ENCODE measurements at regions not wholly inside any gene's neighbourhood (a gene's known extent, or its start where the extent isn't known, plus 50 kb on each side); places are given as distances from the start of the nearest gene placed in this dataset.
A peak's percentile ranks its signal among the peaks of the same experiment; 100 is the strongest.
"Not testable (repeated sequence)": the region's sequence is repeated elsewhere in the genome, so short reads cannot be mapped to it uniquely, and the experiment has no call there.

GRCh38 chr9:110020216-110020615, 187.7 kb downstream of the C9orf152 start:
- H3K27ac ChIP-seq (ENCODE audit: low read depth, low read length, severe bottlenecking); H3K4me3 ChIP-seq (ENCODE audit: extremely low read depth, insufficient read depth, low read length, poor library complexity, severe bottlenecking); H3K9me3 ChIP-seq (ENCODE audit: control insufficient read depth, low read length); H3K4me1 ChIP-seq (ENCODE audit: control insufficient read depth, insufficient read depth, low read length, poor library complexity, severe bottlenecking); H3K36me3 ChIP-seq (ENCODE audit: control insufficient read depth, insufficient read depth, low read length): not testable (repeated sequence)
- WGBS, 2 experiments (ENCODE audit: insufficient coverage in 2 of 2) = 92 to 100% methylated on average over 1 to 2 of the region's 4 CpGs

- no peaks in the 10 kb centered on the region for H3K9me3 ChIP-seq (ENCODE audit: control insufficient read depth, low read length)
- no peaks in the 10 kb centered on the region for H3K36me3 ChIP-seq (ENCODE audit: control insufficient read depth, insufficient read depth, low read length)
- no peak overlapping the region for H3K27ac ChIP-seq (ENCODE audit: low read depth, low read length, severe bottlenecking)
- 60% methylated on average over 1 of the region's 2 CpGs; no CpG with 5 or more reads in 1 of the 2 experiments for WGBS, 2 experiments (ENCODE audit: insufficient coverage in 2 of 2)
- no peaks in the 10 kb centered on the region for H3K4me1 ChIP-seq (ENCODE audit: control insufficient read depth, insufficient read depth, low read length, poor library complexity, severe bottlenecking)
- no peak overlapping the region for H3K4me3 ChIP-seq (ENCODE audit: extremely low read depth, insufficient read depth, low read length, poor library complexity, severe bottlenecking)
Measured at GRCh38 chr9:110021891-110022290, 186.1 kb downstream of the C9orf152 start.

GRCh38 chr9:110023221-110023620, 184.7 kb downstream of the C9orf152 start:
- H3K36me3 ChIP-seq (ENCODE audit: control insufficient read depth, insufficient read depth, low read length); H3K4me3 ChIP-seq (ENCODE audit: extremely low read depth, insufficient read depth, low read length, poor library complexity, severe bottlenecking); H3K27ac ChIP-seq (ENCODE audit: low read depth, low read length, severe bottlenecking); H3K4me1 ChIP-seq (ENCODE audit: control insufficient read depth, insufficient read depth, low read length, poor library complexity, severe bottlenecking); H3K9me3 ChIP-seq (ENCODE audit: control insufficient read depth, low read length): not testable (repeated sequence)
- 97 to 100% methylated on average over 3 of the region's 8 CpGs for WGBS, 2 experiments (ENCODE audit: insufficient coverage in 2 of 2)

- WGBS, 2 experiments (ENCODE audit: insufficient coverage in 2 of 2) = 75 to 77% methylated on average over 1 to 2 of the region's 4 CpGs
- Histone ChIP-seq H3K36me3 (ENCODE audit: control insufficient read depth, insufficient read depth, low read length) (no peaks in the 10 kb centered on the region), H3K4me1 (ENCODE audit: control insufficient read depth, insufficient read depth, low read length, poor library complexity, severe bottlenecking) (peaks cover 29% of the 10 kb centered on the region), H3K9me3 (ENCODE audit: control insufficient read depth, low read length) (no peaks in the 10 kb centered on the region), H3K4me3 (ENCODE audit: extremely low read depth, insufficient read depth, low read length, poor library complexity, severe bottlenecking) (no peak overlapping the region), H3K27ac (ENCODE audit: low read depth, low read length, severe bottlenecking) (no peak overlapping the region)
Measured at GRCh38 chr9:110025551-110026170, 182.3 kb downstream of the C9orf152 start.

DNA sequence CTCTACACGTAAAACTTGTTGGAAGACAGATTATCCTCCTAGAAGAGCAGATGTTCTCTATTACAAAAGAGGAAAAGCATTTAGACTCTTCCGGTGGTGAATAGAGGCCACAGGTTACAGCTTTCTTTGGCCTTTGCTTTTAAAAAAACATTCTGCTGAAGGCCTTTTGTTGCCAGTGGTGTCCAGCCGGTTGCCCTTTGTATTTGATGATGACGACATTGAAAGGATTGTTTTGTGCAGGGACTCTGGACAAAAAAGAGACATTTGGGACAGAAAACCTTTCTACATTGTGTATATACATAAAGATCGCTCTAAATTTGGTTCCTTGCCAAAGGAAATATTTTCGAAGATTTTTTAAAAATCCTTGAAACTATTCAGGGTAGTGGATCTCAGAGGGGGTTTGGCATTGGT, 180.3 kb downstream of the C9orf152 start:
- Histone ChIP-seq H3K36me3 (ENCODE audit: control insufficient read depth, insufficient read depth, low read length) (no peaks in the 10 kb centered on the region), H3K4me3 (ENCODE audit: extremely low read depth, insufficient read depth, low read length, poor library complexity, severe bottlenecking) (no peak overlapping the region), H3K4me1 (ENCODE audit: control insufficient read depth, insufficient read depth, low read length, poor library complexity, severe bottlenecking) (peaks cover 39% of the 10 kb centered on the region), H3K27ac (ENCODE audit: low read depth, low read length, severe bottlenecking) (peak overlapping the region; percentile 32), H3K9me3 (ENCODE audit: control insufficient read depth, low read length) (no peaks in the 10 kb centered on the region)
- WGBS, 2 experiments (ENCODE audit: insufficient coverage in 2 of 2) = 37 to 80% methylated on average over 1 to 2 of the region's 6 CpGs

DNA sequence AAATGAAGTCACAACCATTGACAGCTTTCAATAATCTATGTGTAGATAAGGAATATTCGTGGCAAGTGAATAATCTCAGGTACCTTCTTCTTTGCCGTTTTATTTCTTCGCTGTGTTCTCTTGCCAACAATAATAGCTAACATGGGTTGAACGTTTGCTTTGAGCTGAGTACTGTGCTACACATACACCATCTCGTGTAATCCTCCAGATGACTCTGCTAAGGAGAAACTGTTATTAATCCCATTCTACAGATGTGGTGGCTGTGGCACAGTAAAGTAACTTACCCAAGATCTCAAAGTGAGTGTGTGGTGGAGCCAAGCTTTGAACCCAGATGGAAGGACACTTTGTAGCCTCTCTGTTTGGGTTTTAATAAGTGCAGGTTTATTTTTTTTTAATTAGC, 179.7 kb downstream of the C9orf152 start:
- H3K36me3 ChIP-seq (ENCODE audit: control insufficient read depth, insufficient read depth, low read length) = no peaks in the 10 kb centered on the region
- peak overlapping the region; percentile 32 for H3K27ac ChIP-seq (ENCODE audit: low read depth, low read length, severe bottlenecking)
- H3K4me3 ChIP-seq (ENCODE audit: extremely low read depth, insufficient read depth, low read length, poor library complexity, severe bottlenecking) = no peak overlapping the region
- H3K4me1 ChIP-seq (ENCODE audit: control insufficient read depth, insufficient read depth, low read length, poor library complexity, severe bottlenecking) = peaks cover 39% of the 10 kb centered on the region
- H3K9me3 ChIP-seq (ENCODE audit: control insufficient read depth, low read length) = no peaks in the 10 kb centered on the region
- WGBS, 2 experiments (ENCODE audit: insufficient coverage in 2 of 2) = 85 to 95% methylated on average over 3 to 4 of the region's 5 CpGs

DNA sequence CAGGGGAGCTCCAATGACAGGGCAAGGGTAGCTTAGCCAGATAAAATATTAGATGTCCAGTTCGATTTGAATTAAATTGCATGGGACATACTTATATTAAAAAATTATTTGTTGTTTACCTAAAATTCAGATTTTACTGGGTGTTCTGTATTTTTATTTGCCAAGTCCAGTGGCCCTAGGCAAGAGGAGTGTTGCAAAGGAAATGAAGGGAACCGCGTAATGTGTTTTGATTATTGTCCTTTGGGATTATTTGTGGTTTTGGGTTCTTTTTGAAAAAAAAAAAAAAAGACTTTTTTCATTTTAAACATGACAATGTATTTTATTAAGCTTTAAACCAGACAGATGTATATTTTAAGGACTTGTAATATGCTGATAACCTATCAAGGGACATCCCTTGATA, 179.3 kb downstream of the C9orf152 start:
- Histone ChIP-seq H3K9me3 (ENCODE audit: control insufficient read depth, low read length) (no peaks in the 10 kb centered on the region), H3K36me3 (ENCODE audit: control insufficient read depth, insufficient read depth, low read length) (no peaks in the 10 kb centered on the region), H3K4me1 (ENCODE audit: control insufficient read depth, insufficient read depth, low read length, poor library complexity, severe bottlenecking) (peaks cover 39% of the 10 kb centered on the region), H3K4me3 (ENCODE audit: extremely low read depth, insufficient read depth, low read length, poor library complexity, severe bottlenecking) (no peak overlapping the region), H3K27ac (ENCODE audit: low read depth, low read length, severe bottlenecking) (peak overlapping the region; percentile 54)
- WGBS, 2 experiments (ENCODE audit: insufficient coverage in 2 of 2) = 100% methylated on average over 2 of the region's 3 CpGs; no CpG with 5 or more reads in 1 of the 2 experiments

GRCh38 chr9:110029429-110029955, 178.5 kb downstream of the C9orf152 start:
- peak overlapping the region; percentile 54 for H3K27ac ChIP-seq (ENCODE audit: low read depth, low read length, severe bottlenecking)
- peaks cover 39% of the 10 kb centered on the region for H3K4me1 ChIP-seq (ENCODE audit: control insufficient read depth, insufficient read depth, low read length, poor library complexity, severe bottlenecking)

GRCh38 chr9:110029956-110030480, 177.9 kb downstream of the C9orf152 start:
- H3K4me1 ChIP-seq (ENCODE audit: control insufficient read depth, insufficient read depth, low read length, poor library complexity, severe bottlenecking) = peaks cover 39% of the 10 kb centered on the region
- no peaks in the 10 kb centered on the region for H3K36me3 ChIP-seq (ENCODE audit: control insufficient read depth, insufficient read depth, low read length)
- H3K4me3 ChIP-seq (ENCODE audit: extremely low read depth, insufficient read depth, low read length, poor library complexity, severe bottlenecking) = no peak overlapping the region
- 83 to 100% methylated on average over 2 of the region's 4 CpGs for WGBS, 2 experiments (ENCODE audit: insufficient coverage in 2 of 2)
- no peaks in the 10 kb centered on the region for H3K9me3 ChIP-seq (ENCODE audit: control insufficient read depth, low read length)
- H3K27ac ChIP-seq (ENCODE audit: low read depth, low read length, severe bottlenecking) = peak overlapping the region; percentile 54

More at GRCh38 chr9:110029429-110029955, 178.5 kb downstream of the C9orf152 start:
- Histone ChIP-seq H3K36me3 (ENCODE audit: control insufficient read depth, insufficient read depth, low read length) (no peaks in the 10 kb centered on the region), H3K4me3 (ENCODE audit: extremely low read depth, insufficient read depth, low read length, poor library complexity, severe bottlenecking) (no peak overlapping the region), H3K9me3 (ENCODE audit: control insufficient read depth, low read length) (no peaks in the 10 kb centered on the region)
- WGBS, 2 experiments (ENCODE audit: insufficient coverage in 2 of 2) = 89 to 94% methylated on average over 3 of the region's 4 CpGs

DNA sequence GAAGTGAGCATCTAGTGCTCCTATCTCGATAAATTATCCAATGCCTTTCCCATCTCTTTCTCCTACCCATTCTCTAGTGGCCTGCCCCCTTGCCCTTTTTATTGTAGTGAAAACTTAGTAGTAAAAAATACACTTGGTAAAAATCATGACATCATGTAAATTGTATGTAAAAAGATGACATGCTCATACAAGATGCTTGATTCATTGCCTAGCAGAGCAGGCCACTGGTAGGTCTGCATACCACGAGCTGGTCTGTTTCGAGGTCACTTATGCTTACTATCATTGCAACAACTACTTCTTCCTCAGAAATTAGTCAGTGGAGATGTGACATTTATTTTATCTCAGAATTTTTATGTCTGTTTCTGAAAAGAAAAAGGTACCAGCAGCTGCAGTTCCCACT, 177.3 kb downstream of the C9orf152 start:
- Histone ChIP-seq H3K27ac (ENCODE audit: low read depth, low read length, severe bottlenecking) (peak overlapping the region; percentile 54), H3K4me3 (ENCODE audit: extremely low read depth, insufficient read depth, low read length, poor library complexity, severe bottlenecking) (no peak overlapping the region), H3K36me3 (ENCODE audit: control insufficient read depth, insufficient read depth, low read length) (no peaks in the 10 kb centered on the region), H3K4me1 (ENCODE audit: control insufficient read depth, insufficient read depth, low read length, poor library complexity, severe bottlenecking) (peaks cover 39% of the 10 kb centered on the region), H3K9me3 (ENCODE audit: control insufficient read depth, low read length) (no peaks in the 10 kb centered on the region)
- no CpG with 5 or more reads among the region's 3 CpGs for WGBS, 2 experiments (ENCODE audit: insufficient coverage in 2 of 2)

DNA sequence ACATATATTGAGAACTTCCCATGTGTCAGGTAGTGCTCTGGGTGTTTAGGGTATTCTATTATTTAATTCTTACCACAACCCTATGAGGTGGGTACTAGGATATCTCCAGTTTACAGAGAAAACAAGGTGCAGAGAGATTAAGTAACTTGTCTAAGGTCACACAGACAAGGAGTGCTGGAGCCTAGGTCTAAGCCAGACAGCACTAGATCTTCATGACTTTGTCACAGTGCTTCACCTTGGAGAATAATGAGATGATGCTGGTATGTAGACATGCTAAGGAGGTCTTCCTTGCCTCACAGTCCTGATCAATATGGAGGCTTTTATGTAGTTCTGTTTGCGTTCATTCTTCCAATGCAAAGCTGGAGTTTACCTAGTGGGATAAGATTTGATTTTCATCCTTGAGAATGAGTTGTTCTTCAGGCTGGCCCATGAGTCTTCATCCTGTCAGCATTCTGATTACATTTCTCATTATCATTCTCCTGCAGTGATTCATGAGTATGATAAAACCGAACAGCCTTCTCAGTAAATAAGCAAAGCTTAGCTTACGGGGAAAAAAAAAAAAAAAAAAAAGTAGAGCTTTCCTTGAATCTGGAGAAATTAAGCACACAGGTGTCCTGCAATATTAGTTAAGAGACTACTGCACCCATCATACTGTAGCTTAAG, 176.3 kb downstream of the C9orf152 start:
- H3K4me1 ChIP-seq (ENCODE audit: control insufficient read depth, insufficient read depth, low read length, poor library complexity, severe bottlenecking) = peaks cover 39% of the 10 kb centered on the region
- WGBS, 2 experiments (ENCODE audit: insufficient coverage in 2 of 2) = 80% methylated on average over 1 of the region's 3 CpGs; no CpG with 5 or more reads in 1 of the 2 experiments
- H3K36me3 ChIP-seq (ENCODE audit: control insufficient read depth, insufficient read depth, low read length) = no peaks in the 10 kb centered on the region
- no peak overlapping the region for H3K27ac ChIP-seq (ENCODE audit: low read depth, low read length, severe bottlenecking)
- H3K9me3 ChIP-seq (ENCODE audit: control insufficient read depth, low read length) = no peaks in the 10 kb centered on the region
- no peak overlapping the region for H3K4me3 ChIP-seq (ENCODE audit: extremely low read depth, insufficient read depth, low read length, poor library complexity, severe bottlenecking)
